DND-41 (cell line): ENCODE measurements at regions not wholly inside any gene's neighbourhood (a gene's known extent, or its start where the extent isn't known, plus 50 kb on each side); places are given as distances from the start of the nearest gene placed in this dataset.

Experiments used
- ATAC-seq: fragments of 200-7000 bp; cut with Tn5 transposase; 3 replicates; pipeline ENCODE4 v1.9.1; 2021; ENCODE audit warnings: low read depth; ENCODE audit not compliant: insufficient read depth
- DNase-seq: peaks from one replicate; pipeline ENCODE4 v3.0.0-alpha.2; 2020
- H2AFZ ChIP-seq: 2 replicates; pipeline ENCODE4 v1.6.0; 2012; ENCODE audit warnings: low read depth, low read length
- H3K27ac ChIP-seq: 2 replicates; pipeline ENCODE4 v1.5.1; 2012; ENCODE audit warnings: low read length, inconsistent platforms
- H3K27me3 ChIP-seq: fragments of 200-600 bp; sonication (generic); 2 replicates; pipeline ENCODE4 v1.6.0; 2012; ENCODE audit warnings: low read length, mild to moderate bottlenecking, inconsistent platforms; ENCODE audit not compliant: insufficient read depth, poor library complexity
- H3K36me3 ChIP-seq: 2 replicates; pipeline ENCODE4 v1.5.1; 2012; ENCODE audit warnings: low read length, inconsistent platforms; ENCODE audit not compliant: insufficient read depth
- H3K4me1 ChIP-seq: 2 replicates; pipeline ENCODE4 v1.5.1; 2012; ENCODE audit warnings: mild to moderate bottlenecking, low read length; ENCODE audit not compliant: insufficient read depth
- H3K4me2 ChIP-seq: 2 replicates; pipeline ENCODE4 v1.6.0; 2012; ENCODE audit warnings: mild to moderate bottlenecking, moderate library complexity, low read length, inconsistent platforms; ENCODE audit not compliant: insufficient read depth
- H3K4me3 ChIP-seq, 2 experiments: fragments of 200-600 bp in 1 of 2; shearing (Covaris generic) in 1 of 2; 2 replicates each; pipeline ENCODE4 v1.5.1; 2012 to 2016; ENCODE audit warnings: inconsistent platforms in 2 of 2, low read length in 2 of 2, mild to moderate bottlenecking in 2 of 2, low read depth in 1 of 2, moderate library complexity in 1 of 2
- H3K79me2 ChIP-seq: 2 replicates; pipeline ENCODE4 v1.6.0; 2012; ENCODE audit warnings: low read length, inconsistent platforms; ENCODE audit not compliant: insufficient read depth
- H3K9ac ChIP-seq: 2 replicates; pipeline ENCODE4 v1.6.0; 2012; ENCODE audit warnings: low read depth, mild to moderate bottlenecking, inconsistent platforms, low read length, moderate library complexity
- H3K9me3 ChIP-seq: 2 replicates; pipeline ENCODE4 v1.5.1; 2012; ENCODE audit warnings: low read length, moderate library complexity, mild to moderate bottlenecking, inconsistent platforms; ENCODE audit not compliant: insufficient read depth, severe bottlenecking
- H4K20me1 ChIP-seq: 2 replicates; pipeline ENCODE4 v1.6.0; 2012; ENCODE audit warnings: low read length; ENCODE audit not compliant: insufficient read depth
- EZH2 ChIP-seq: IDR thresholded peaks from 3 replicates; pipeline ENCODE4 v1.6.1; 2012; ENCODE audit warnings: borderline replicate concordance, low read depth, mild to moderate bottlenecking, moderate library complexity, low read length, inconsistent platforms; ENCODE audit not compliant: severe bottlenecking
- TF ChIP-seq, protein P1 (sequence below): IDR thresholded peaks from 2 replicates; pipeline ENCODE4 v1.5.1; 2012; ENCODE audit warnings: borderline replicate concordance, low read length, moderate library complexity, mild to moderate bottlenecking; ENCODE audit not compliant: poor library complexity, severe bottlenecking; ENCODE audit errors: extremely low read depth

DNA sequence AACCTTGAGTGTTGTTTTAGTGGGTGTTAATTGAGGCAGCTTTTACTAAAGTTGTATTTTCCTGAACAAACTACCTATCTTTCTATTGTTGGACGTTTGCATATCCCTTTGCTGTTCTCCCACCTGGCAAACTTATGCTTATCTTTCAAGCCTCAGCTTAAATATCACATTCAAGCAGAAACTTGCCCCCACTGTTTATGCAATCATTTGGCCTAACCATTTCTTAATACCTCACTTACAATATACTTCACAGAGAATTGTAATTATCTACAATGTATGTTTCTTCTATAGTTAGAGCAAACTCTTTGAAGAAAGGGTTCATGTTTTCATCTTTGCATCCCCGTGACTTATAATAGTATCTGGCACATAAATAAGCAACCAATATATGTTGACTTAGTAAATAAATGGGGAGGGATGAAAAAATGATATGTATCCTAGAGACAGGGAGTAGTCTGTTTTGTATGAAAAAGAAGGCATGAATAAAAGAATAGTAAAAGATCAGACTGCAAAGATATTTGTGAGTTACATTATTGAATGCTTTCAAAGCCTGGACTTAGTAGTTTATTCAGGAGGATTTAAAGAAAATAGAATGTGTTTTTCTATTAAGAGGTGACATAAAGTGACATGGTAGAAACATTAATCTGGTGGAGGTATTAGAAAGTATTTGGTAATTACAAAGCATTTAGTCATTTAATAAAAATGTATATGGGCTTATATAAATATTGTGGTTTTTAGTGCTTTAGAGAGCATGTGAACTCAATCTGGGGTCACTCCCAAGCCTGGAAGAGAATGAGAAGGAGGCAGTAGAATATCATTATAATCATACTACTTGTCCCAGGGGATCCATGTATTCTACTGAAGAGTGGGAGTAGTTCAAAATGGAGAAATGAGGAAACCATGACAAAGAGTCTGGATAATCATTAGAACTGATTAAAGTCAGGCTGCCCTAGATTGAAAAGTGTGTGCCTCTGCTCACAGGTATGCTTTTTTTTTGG, 60.0 kb upstream of the DCBLD2 start:
- Histone ChIP-seq H3K4me3 (no peak overlapping the region), H3K79me2 (no peaks in the 10 kb centered on the region), H3K27ac (no peak overlapping the region), H3K27me3 (peaks cover 5% of the 10 kb centered on the region), H3K36me3 (no peaks in the 10 kb centered on the region), H3K4me2 (no peak overlapping the region), H2AFZ (no peak overlapping the region), H3K9me3 (no peaks in the 10 kb centered on the region), H3K4me1 (no peaks in the 10 kb centered on the region), H3K9ac (no peak overlapping the region), H4K20me1 (no peaks in the 10 kb centered on the region)
- no peak for ATAC-seq
- no peak for DNase-seq
- TF ChIP-seq, protein P1, sequence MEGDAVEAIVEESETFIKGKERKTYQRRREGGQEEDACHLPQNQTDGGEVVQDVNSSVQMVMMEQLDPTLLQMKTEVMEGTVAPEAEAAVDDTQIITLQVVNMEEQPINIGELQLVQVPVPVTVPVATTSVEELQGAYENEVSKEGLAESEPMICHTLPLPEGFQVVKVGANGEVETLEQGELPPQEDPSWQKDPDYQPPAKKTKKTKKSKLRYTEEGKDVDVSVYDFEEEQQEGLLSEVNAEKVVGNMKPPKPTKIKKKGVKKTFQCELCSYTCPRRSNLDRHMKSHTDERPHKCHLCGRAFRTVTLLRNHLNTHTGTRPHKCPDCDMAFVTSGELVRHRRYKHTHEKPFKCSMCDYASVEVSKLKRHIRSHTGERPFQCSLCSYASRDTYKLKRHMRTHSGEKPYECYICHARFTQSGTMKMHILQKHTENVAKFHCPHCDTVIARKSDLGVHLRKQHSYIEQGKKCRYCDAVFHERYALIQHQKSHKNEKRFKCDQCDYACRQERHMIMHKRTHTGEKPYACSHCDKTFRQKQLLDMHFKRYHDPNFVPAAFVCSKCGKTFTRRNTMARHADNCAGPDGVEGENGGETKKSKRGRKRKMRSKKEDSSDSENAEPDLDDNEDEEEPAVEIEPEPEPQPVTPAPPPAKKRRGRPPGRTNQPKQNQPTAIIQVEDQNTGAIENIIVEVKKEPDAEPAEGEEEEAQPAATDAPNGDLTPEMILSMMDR = no peak
- no peak for TF ChIP-seq EZH2

DNA sequence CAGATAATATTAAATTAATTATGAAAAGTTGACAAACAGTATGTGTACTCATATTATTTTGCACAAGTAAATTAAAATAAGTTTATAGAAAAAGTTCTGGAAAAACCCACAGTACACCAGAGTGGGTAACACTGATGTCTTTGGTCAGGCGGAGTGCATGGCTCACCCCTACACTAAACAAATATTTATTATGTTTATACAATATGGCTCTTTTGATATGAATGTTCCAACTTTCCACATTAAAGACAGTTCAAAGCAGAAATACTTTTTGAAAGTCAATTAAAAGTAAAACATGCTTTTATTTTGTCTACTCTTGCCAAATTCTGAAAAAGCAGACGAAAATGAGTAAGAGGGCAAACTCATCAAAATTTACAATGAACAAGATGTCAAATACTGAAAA, 56.2 kb upstream of the DCBLD2 start:
- H3K9me3 ChIP-seq = no peaks in the 10 kb centered on the region
- H3K79me2 ChIP-seq = no peaks in the 10 kb centered on the region
- H3K4me2 ChIP-seq = no peak overlapping the region
- ATAC-seq (no peak), DNase-seq (no peak)
- no peaks in the 10 kb centered on the region for H3K36me3 ChIP-seq
- H3K27ac ChIP-seq = no peak overlapping the region
- H3K4me3 ChIP-seq = no peak overlapping the region
- no peaks in the 10 kb centered on the region for H4K20me1 ChIP-seq
- H3K9ac ChIP-seq = no peak overlapping the region
- no peak overlapping the region for H2AFZ ChIP-seq
- peaks cover 5% of the 10 kb centered on the region for H3K27me3 ChIP-seq
- TF ChIP-seq EZH2 = no peak
- TF ChIP-seq, protein P1 = no peak
- no peaks in the 10 kb centered on the region for H3K4me1 ChIP-seq

DNA sequence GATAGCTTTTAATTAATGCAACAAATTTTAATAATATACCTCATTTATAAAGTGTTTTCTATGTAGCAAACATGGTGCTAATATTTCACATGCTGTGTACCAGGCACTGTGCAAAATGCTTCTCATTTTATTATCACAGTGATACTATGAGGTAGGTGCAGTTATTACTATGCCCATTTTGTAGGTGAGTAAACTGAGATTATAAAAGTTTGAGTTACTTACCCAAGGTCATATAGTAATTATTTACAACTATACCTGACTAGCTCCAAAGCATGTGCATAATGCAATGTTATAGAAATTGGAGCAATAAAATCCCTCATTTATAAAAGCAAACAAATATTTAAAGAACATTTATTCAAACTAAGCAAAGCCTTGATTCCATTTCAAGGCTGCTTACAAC, 54.5 kb upstream of the DCBLD2 start:
- DNase-seq = no peak
- no peak overlapping the region for H3K4me3 ChIP-seq
- no peaks in the 10 kb centered on the region for H3K4me1 ChIP-seq
- no peaks in the 10 kb centered on the region for H3K9me3 ChIP-seq
- H3K36me3 ChIP-seq = no peaks in the 10 kb centered on the region
- H3K9ac ChIP-seq = no peak overlapping the region
- H3K4me2 ChIP-seq = no peak overlapping the region
- TF ChIP-seq EZH2 = no peak
- TF ChIP-seq, protein P1 = no peak
- H4K20me1 ChIP-seq = no peaks in the 10 kb centered on the region
- no peaks in the 10 kb centered on the region for H3K79me2 ChIP-seq
- H2AFZ ChIP-seq = no peak overlapping the region
- no peak overlapping the region for H3K27ac ChIP-seq
- ATAC-seq = no peak
- H3K27me3 ChIP-seq = peaks cover 1% of the 10 kb centered on the region
